ENCODE measurements at regions not wholly inside any gene's neighbourhood (a gene's known extent, or its start where the extent isn't known, plus 50 kb on each side); places are given as distances from the start of the nearest gene placed in this dataset.
"Not testable (repeated sequence)": the region's sequence is repeated elsewhere in the genome, so short reads cannot be mapped to it uniquely, and the experiment has no call there.

DNA sequence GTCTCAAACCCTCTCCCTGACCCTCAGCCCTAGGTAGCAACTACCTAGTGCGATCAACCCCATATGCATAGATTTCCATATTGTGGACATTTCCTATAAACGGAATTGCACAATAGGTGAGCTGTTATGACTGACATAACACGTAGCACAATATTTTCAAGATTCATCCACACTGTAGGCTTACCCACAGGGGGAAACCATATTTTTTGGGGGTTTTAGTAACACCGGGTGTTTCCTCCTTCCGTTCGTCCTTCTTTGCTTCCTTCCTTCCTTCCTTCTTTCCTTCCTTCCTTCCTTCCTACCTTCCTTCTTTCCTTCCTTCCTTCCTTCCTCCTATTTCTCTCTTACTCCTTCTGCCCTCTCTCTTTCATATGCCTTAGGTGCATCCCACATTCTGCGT is 524.2 kb downstream of the CWH43 start:
- DNase-seq (ENCODE audit: low spot score) = peak; percentile 15

DNA sequence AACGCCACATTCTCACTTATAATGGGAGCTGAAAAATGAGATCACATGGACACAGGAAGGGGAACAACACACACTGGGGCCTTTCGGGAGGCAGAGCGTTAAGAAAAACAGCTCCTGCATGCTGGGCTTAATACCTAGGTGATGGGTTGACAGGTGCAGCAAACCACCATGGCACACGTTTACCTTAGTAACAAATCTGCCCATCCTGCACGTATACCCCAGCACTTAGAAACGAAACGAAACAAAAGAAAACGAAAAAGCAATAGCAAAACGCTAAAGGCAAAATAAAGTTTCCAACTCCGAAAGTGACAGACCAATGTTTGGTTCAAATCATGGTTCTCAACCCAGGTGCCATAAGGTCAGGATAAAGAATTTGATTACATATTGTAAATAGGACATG is 525.3 kb downstream of the CWH43 start:
- DNase-seq (ENCODE audit: low spot score) = peak; percentile 23

DNA sequence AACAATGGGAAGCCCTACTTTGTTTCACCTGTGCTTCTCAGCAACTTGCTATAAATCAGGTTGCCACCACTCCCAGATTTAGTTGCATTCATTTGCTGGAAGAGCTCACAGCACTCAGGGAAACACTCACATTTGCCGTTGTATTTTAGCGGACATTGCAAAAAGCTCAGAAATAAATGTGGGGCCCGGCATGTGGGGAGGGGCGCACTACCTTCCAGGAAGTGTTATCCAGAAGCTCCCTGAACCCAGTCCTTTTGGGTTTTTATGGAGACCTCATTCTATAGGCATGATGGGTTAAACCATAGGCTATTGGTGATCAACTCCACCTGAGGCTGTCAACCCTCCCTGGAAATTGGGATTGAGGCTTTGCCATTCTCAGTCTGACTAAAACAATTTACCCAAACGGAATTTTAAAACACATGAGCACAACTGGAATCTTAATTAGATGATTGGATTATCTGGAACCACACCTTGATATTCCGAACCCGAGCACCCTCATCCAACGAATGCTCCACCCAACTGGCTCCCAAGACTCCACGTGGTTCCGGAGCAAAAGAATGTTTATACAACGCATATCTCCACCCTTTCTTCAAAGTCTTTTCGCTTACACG is 525.9 kb downstream of the CWH43 start:
- peak; percentile 13 for DNase-seq (ENCODE audit: low spot score)

DNA sequence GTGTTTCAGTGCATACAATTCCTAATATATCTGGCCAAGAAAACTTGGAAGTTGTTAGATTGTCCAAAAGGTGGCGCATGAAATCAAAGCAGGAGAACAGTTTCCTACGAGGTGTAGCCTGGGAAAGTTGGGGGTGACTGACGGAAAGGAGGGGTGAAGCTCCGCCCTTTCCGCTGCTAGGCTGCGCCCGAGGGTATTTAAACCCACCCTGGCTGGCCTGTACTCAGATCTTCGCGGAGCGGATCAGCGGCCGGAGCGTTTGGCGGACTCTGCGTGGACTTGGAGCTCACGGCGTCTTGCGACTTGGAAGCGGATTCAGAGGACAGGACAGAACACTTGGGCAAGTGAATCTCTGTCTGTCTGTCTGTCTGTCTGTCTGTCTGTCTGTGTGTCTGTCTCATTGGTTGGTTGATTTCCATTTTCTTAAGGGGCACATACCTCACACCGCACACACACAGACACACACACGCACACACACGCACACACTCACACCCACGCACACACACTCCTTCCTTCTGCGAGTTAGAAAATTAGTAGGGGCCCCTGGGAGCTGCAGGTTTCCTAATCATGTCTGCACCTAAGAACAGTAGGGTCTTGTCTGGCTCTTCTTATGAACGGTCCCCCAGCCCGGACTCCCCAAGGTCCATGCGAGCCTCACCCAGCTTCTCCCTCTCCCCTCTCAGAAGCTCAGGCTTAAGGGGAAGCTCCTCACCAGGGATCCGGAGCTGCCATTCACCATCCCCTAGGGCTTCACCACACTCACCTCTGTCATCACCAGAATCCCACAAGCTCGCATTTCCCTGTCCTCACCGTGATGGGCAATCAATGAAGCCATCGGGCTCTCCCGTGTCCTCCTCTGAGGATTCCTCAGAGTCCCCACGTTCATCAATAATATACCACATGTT is 526.8 kb downstream of the CWH43 start:
- peak; percentile 20 for DNase-seq (ENCODE audit: low spot score)

DNA sequence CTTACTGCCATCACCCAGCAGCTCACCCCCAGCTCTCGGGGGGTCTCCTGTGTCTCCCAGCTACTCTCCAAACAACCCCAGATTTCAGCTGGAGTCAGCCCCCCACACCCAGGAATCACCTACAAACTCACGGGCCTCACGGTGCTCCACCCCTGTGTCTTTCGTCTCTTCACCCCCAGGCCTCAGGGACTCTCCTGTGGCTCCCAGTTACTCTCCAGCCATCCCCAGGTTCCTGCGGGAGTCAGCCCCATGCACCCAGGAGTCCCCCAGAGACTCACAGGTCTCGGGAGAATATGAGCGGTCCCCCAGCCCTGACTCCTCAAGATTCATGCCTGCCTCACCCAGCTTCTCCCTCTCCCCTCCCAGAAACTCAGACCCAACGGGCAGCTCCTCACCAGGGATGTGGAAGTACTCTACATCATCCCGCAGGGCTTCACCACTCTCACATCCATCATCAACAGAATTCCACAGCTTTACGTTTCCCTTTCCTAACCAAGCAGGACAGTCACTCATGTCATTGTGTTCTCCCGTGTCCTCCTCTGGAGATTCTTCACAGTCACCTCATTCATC is 527.6 kb downstream of the CWH43 start:
- peak; percentile 6 for DNase-seq (ENCODE audit: low spot score)

DNA sequence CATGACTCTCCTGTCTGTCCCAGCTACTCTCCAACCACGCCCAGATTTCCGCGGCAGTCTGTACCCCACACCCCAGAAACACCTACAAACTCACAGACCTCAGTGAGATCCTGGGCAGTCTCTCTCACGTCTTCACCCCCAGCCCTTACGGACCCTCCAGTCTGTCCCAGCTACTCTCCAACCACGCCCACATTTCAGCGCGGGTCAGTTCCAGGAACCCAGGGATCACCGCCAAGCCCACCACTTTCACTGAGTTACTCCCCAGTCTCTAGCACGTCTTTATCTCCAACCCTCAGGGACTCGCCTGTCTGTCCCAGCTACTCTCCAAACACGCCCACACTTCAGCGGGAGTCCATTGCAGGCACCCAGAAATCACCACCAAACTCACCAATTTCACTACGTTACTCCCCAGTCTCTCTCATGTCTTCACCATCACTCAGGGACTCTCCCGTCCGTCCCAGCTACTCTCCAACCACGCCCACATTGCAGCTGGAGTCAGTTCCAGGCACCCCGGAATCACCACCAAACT is 528.2 kb downstream of the CWH43 start:
- DNase-seq (ENCODE audit: low spot score) = peak; percentile 51

DNA sequence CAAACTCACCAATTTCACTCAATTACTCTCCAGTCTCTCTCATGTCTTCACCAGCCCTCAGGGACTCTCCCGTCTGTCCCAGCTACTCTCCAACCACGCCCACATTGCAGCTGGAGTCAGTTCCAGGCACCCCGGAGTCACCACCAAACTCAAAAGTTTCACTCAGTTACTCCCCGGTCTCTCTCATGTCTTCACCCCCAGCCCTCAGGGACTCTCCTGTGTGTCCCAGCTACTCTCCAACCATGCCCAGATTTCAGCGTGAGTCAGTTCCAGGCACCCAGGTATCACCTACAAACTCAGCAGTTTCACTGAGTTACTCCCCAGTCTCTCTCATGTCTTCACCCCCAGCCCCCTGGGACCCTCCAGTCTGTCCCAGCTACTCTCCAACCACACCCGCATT is 528.8 kb downstream of the CWH43 start:
- DNase-seq (ENCODE audit: low spot score) = not testable (repeated sequence)

DNA sequence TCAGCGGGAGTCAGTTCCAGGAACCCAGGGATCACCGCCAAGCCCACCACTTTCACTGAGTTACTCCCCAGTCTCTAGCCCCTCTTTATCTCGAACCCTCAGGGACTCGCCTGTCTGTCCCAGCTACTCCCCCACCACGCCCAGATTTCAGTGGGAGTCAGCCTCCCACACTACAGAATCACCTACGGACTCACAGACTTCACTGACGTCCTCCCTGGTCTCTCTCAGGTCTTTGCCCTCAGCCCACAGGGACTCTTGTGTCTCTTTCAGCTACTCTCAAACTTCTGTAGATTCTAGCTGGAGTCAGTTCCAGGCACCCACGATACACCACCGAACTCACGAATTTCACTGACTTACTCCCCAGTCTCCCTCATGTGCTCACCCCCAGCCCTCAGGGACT is 529.2 kb downstream of the CWH43 start:
- not testable (repeated sequence) for DNase-seq (ENCODE audit: low spot score)

DNA sequence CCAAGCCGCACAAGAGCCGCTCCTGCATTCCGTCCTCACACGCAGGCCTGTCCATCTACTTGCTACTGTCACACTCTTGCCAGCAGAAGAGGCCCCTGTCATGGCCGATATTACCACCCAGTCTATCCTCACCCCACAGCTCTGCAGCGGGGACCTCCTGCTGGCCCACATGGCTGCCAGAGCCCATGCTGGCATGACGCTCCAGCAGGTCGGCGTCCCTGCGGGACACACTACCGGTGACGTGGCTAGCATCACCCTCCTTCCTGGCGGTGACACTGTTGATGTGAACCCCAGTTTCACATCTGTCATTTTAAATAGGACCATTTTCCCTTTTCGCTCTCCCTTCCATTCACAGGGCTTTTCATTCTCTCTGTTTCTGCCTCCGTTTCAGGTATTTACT is 530.0 kb downstream of the CWH43 start:
- not testable (repeated sequence) for DNase-seq (ENCODE audit: low spot score)

DNA sequence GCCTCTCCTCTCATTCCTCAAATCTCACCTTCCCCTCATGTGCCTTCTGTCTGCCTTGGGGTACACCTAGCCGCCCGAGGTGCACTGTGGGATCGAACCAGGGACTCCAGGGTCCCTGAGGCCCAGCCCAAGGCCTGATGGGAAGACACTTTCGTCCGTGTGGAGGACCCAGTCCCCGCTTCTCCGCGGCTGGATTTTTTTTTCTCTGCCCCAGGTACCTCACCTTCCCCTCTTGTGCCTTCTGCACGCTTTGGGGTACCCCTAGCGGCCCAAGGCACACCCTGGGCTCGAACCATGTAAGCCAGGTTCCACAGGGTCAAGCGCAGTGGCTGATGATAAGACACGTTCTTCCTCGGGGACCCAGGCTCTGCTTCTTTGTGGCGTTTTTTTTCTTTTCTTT is 530.7 kb downstream of the CWH43 start:
- DNase-seq (ENCODE audit: low spot score) = no peak

DNA sequence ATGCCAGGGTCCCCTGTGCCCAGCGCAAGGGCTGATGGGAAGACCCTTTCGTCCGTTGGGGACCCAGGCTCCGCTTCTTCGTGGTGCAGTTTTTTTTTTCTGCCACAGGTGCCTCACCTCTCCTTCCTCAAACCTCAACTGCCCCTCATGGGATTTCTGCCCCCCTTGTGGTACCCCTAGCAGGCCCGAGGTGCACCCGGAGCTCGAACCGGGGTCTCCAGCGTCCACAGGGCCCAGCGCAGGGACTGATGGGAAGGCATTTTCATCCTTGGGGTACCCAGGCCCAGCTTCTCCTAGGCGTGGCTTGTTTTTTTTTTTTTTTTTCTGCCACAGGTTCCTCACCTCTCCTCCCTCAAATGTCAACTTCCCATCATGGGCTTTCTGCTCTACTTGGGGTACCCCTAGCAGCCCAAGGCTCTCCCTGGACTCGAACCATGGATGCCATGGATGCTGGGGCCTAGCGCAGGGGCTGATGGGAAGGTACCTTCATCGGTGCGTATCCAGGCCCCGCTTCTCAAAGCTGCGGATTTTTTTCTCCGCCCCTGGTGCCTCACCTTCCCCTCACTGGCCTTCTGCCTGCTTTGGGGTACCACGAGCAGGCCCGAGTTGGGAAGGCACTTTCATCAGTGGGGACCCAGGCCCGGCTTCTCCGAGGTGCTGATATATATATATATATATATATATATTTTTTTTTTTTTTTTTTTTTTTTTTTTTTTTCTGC is 531.6 kb downstream of the CWH43 start:
- not testable (repeated sequence) for DNase-seq (ENCODE audit: low spot score)

DNA sequence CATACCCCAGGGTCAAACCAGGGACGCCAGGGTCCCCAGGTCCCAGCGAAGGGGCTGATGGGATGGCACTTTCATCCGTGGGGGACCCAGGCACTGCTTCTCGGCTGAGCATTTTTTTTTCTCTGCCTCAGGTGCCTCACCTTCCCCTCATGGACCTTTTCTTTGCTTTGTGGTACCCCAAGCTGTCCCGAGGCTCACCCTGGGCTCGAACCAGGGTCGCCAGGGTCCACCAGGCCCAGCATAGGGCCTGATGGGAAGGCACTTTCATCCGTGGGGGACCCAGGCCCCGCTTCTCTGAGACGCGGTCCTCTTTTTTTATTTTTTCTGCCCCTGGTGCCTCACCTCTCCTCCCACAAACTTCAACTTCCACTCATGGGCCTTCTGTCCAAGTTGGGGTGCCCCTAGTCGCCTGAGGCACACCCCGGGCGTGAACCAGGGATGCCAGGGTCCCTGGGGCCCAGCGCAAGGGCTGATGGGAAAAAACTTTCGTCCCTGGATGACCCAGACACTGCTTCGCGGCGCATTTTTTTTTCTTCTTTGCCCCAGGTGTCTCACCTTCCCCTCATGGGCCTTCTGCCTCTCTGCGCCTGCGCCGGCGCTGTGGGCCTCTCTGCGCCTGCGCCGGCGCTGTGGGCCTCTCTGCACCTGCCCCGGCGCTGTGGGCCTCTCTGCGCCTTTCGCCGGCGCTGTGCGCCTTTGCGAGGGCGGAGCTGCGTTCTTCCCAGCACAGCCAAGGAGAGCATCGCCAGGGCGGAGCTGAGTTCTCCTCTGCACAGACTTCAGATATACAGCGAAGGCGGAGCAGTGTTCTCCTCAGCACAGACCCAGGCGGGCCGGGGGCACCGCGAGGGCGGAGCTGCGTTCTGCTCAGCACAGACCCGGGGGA is 533.3 kb downstream of the CWH43 start:
- DNase-seq (ENCODE audit: low spot score) = not testable (repeated sequence)

DNA sequence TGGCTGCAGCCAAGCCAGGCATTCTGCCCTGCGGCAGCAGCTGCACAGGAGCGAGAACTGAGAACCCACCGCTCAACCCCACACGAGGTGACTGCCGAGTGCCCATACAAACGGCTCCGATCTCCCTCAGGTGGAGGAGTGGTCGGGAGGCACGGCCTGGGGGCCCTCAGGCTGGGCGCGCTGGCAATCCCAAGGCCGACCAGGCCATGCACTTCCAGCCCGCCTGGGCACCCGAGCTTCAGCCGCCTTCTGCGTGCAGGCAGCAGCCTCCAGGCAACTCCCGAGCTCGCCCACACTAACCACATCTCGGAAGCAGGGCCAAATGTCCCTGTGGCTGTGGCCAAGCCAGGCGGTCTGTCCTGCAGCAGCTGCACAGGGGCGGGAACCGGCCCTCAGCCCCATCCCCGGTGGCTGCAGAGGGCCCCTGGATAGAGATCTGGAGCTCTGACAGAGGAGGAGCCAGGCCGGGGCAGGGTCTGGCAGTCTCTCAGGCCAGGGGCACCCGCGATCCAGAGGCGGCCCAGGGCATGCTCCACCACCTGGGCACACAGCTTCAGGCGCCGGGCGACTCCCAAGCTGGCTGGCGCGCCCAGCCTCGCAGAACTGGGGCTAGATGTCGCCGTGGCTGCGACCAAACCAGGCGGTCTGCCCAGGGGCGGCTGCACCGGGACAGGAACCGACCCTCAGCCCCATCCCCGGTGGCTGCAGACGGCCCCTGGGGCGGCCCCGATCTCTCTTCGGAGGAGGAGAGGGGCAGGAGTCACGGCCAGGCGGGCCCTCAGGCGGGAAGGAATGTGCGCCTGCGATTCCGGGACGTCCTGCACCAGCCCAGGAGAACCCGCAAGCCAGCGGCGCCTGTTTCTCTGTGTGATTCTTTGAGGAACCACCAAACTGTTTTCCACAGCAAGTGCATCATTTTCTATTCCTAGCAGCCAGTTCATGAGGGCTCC is 538.0 kb downstream of the CWH43 start:
- DNase-seq (ENCODE audit: low spot score) = not testable (repeated sequence)

DNA sequence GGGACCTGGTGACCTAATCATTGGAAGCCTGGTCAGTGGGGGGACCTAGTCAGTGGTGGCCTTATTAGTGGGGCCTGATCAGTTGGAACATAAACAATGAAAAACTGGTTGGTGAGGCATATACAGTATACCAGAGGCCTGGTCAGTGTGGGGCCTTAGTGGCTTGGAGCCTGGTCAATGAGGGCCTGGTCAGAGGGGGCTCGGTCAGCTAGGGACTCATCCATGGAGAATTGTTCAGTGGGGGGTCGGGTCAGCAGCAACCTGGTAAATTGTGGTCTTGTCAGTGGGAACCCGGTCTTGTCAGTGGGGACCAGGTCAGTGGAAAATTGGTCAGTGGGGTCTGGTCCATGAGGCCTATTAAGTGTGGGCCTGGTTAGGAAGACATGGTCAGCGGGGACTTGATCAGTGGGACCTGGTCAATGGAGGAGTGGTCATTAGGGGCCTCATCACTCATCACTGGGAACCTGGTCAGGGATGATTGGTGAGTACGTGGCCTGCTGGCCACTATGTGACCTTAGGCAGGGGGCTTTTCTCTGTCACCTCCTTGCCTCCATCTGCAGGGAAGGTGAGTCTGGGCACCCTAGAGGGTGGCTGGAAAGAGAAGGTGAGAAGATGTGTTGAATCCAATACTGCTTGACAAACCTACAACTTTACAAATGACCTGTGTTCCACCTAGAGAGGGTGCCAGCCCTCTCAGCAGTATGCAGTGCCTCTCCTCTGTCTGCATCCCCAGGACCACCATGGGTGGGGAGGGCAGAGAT is 573.0 kb downstream of the CWH43 start:
- not testable (repeated sequence) for DNase-seq (ENCODE audit: low spot score)

DNA sequence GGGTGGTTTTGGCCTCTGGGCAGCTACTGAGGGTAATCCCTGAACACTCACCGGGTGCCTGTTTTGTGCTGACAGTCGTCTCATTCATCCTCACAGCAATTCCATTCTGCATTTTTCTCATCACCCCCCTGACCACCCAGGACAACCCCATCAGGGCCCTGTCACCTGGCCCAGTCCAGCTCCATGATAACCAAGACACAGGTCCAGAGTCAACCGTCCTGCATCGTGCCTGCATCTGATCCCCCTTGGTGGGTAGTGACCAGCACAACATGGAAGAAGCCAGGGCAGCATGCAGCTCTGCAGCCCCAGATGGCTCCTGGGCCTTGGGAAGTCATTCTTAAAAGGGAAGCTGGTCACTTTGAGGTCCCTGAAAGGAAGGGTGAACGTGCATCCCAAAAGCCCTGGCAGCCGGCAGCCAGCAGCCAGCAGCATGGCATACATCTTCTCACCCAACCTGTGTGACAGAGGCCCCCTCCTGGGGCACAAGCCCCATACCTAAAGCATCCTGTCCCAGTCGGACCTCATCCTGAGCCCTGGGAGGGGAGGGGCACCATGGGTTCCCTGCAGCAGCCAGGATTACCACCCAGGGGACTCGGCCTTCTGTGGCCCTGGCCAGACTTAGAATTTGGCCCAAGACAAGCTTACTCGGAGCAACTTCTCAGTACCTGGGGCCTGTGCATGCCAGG is 574.2 kb downstream of the CWH43 start:
- not testable (repeated sequence) for DNase-seq (ENCODE audit: low spot score)

DNA sequence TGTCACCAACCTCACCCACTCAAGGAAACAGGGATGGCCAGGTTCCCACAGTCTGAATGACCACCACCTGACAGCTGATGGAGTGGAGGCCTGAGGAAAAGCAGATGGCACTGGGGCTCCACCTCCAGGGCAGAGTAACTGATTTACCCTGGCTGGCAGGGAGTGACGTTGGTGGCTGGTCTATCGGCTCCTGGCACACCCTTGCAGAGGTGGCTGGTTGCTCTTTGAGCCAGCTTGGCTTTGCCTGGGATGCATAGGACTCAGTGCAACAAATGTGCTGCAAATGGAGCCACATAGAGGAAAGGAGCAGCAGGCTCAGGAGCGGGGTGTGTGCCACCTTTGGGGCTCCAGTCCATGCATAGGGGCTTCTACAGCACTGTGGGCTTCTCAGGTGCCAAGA is 574.8 kb downstream of the CWH43 start:
- DNase-seq (ENCODE audit: low spot score) = not testable (repeated sequence)

DNA sequence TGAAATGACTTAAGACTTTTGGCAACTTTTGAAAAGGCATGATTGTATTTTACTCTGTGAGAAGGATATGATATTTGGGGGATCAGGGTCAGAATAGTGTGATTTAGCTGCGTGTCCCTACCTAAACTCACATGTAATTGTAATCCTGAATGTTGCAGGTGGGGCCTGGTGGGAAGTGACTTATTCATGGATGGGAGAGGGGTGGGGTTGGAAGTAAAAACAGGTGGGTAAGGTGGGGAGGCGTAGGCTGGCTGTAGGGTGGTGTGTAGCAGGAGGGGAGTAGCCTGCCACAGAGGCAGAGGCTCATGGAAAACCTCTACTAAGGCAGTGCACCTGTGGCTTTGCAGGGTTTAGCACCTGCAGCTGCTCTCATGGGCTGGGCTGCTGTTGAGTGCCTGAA is 584.2 kb downstream of the CWH43 start:
- DNase-seq (ENCODE audit: low spot score) = not testable (repeated sequence)

DNA sequence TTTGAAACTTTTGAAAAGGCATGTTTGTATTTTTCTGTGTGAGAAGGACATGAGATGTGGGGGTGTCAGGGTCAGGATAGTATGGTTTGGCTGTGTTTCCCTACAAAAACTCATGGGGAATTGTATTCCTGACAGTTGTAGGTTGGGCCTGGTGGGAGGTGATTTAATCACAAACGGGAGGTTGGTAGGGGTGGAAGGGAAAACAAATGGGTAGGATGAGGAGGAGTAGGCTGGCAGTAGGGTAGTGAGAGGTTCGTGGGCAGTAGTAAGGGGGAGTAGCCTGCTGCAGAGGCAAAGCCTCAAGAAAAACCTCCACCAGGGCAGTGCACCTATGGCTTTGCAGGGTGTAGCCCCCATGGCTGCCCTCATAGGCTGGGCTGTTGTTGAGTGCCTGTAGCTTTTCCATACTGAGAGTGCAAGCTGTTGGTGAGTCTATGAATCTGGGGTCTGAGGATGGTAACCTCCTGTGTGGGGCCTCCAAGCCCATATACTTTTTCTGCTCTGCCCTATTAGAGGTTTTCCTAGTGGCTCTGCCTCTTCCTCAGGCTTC is 587.7 kb downstream of the CWH43 start:
- DNase-seq (ENCODE audit: low spot score) = not testable (repeated sequence)
